Fibroblast of villous mesenchyme (primary cell): ENCODE measurements at regions not wholly inside any gene's neighbourhood (a gene's known extent, or its start where the extent isn't known, plus 50 kb on each side); places are given as distances from the start of the nearest gene placed in this dataset.

Experiments used
- DNase-seq: peaks from one replicate; pipeline ENCODE4 v3.0.0-alpha.2; 2010; ENCODE audit warnings: low read depth
- H3K4me3 ChIP-seq: 2 replicates; pipeline ENCODE4 v1.5.1; 2011; ENCODE audit warnings: low read depth, mild to moderate bottlenecking, low read length
- CTCF ChIP-seq: IDR thresholded peaks from 2 replicates; pipeline ENCODE4 v1.5.1; 2012; ENCODE audit warnings: low read depth, mild to moderate bottlenecking, low read length; ENCODE audit not compliant: insufficient read depth

- DNase-seq = no peak
- no peak overlapping the region for H3K4me3 ChIP-seq
- TF ChIP-seq CTCF = no peak
Measured at GRCh38 chr1:105865546-105865945, 1190.9 kb upstream of the PRMT6 start.

GRCh38 chr1:105872817-105873216, 1183.7 kb upstream of the PRMT6 start:
- TF ChIP-seq CTCF = no peak
- DNase-seq = no peak
- no peak overlapping the region for H3K4me3 ChIP-seq

- TF ChIP-seq CTCF = no peak
- no peak overlapping the region for H3K4me3 ChIP-seq
- DNase-seq = no peak
Measured at GRCh38 chr1:105874621-105875020, 1181.9 kb upstream of the PRMT6 start.

- H3K4me3 ChIP-seq = no peak overlapping the region
- no peak for DNase-seq
- no peak for TF ChIP-seq CTCF
Measured at GRCh38 chr1:105886309-105886708, 1170.2 kb upstream of the PRMT6 start.

GRCh38 chr1:105891308-105891707, 1165.2 kb upstream of the PRMT6 start:
- H3K4me3 ChIP-seq = no peak overlapping the region
- TF ChIP-seq CTCF = no peak
- DNase-seq = no peak

- H3K4me3 ChIP-seq = no peak overlapping the region
- TF ChIP-seq CTCF = no peak
- DNase-seq = peak; percentile 1
Measured at GRCh38 chr1:105894006-105894405, 1162.5 kb upstream of the PRMT6 start.

GRCh38 chr1:105909811-105910210, 1146.7 kb upstream of the PRMT6 start:
- no peak for DNase-seq
- TF ChIP-seq CTCF = no peak
- H3K4me3 ChIP-seq = no peak overlapping the region
